ENCODE measurements at regions not wholly inside any gene's neighbourhood (a gene's known extent, or its start where the extent isn't known, plus 50 kb on each side); places are given as distances from the start of the nearest gene placed in this dataset.

DNA sequence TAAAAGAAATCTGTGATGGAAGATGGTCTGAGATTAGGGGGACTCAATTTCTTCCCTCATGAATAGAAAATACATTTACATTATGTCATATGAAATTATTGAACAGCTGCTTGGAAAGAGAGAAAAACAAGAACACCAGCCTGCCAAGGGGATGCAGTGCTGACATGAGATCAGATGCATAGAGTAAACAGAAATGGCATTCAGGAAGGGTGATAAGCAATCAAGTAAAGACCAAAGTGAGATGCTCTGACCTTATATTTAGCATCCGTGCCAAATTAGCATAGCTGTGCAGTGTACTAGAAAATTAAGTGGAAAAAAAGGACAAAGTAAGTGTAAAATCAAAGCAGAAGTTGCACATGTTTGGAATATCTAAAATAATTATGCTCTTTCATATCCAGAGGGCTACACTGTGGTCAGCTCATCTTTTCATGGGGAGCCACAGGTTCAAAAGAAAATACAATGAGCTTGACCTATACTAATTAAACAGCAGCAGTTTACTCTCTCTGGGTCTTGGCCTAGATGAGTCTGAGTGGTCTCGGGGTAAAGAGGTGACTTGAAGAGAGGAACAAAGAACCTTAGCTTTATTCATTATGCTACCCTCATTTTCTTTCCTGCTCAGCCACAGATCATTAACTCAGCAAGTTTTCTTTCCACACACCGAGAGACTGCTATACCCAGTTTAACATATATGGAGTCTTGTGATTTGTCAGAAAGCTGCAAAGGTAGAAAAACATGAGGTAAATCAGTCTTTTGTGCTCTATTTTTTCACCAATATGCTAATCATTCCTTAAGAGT is 359.4 kb upstream of the FOXG1 start:
- TF ChIP-seq, protein P1, sequence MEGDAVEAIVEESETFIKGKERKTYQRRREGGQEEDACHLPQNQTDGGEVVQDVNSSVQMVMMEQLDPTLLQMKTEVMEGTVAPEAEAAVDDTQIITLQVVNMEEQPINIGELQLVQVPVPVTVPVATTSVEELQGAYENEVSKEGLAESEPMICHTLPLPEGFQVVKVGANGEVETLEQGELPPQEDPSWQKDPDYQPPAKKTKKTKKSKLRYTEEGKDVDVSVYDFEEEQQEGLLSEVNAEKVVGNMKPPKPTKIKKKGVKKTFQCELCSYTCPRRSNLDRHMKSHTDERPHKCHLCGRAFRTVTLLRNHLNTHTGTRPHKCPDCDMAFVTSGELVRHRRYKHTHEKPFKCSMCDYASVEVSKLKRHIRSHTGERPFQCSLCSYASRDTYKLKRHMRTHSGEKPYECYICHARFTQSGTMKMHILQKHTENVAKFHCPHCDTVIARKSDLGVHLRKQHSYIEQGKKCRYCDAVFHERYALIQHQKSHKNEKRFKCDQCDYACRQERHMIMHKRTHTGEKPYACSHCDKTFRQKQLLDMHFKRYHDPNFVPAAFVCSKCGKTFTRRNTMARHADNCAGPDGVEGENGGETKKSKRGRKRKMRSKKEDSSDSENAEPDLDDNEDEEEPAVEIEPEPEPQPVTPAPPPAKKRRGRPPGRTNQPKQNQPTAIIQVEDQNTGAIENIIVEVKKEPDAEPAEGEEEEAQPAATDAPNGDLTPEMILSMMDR (IDR thresholded peaks at IDR 0.05), result no peak

DNA sequence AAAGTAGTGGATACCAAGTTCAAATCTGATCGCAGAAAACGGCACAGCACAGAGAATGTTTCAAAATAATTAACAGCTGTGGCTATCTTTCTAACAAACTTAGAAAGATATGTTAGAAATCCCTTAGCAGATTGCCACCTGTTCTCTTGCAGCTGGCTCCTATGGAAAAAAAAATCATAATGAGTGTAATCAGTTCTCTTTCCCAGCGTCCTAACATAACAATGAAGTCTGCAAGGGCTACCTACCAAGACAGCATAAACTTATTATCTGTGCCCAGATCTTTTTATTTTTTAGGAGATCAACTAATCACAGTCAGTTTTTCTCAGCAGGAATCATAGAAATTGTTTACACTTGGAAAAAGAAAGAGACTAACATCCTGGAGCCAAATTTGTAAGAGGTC is 358.6 kb upstream of the FOXG1 start:
- TF ChIP-seq, protein P1 (IDR thresholded peaks at IDR 0.05), result no peak

DNA sequence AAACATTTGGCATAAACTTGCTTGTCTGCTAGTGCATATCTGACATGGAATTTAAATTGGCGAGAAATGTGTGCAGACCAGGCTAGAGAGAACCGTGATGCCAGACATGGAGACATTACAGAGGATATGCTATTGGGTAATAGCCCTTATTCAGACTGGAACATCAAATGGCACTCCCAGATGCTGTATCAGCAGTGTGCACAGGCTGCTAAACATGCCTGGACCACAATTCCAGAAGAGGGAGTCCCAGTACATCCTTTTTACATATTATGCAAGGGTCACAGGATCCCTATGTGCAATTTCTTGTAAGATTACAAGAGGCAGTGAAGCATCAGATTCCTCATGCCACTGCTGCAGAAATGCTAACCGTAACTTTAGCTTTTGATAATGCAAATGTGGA is 354.5 kb upstream of the FOXG1 start:
- TF ChIP-seq, protein P1 (IDR thresholded peaks at IDR 0.05), result no peak

DNA sequence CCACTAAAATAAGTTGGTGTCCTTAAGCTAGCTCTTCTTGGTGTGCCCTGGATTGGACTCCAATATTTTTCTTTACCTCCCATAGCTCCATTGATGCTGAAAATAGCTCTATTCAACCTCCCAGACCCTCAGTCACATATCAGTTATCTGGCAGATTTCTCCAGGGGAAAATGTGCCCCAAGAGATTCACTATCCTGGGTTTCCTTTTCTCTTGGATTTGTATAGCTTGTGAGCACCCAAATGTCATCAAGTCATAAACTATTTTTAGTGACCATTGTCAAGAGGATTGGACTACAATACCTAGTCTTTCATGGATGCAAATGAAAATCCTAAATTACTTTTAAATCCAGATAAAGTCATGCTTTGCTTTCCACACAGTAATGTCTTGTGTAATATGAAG is 339.6 kb upstream of the FOXG1 start:
- TF ChIP-seq, protein P1 (IDR thresholded peaks at IDR 0.05), result no peak

DNA sequence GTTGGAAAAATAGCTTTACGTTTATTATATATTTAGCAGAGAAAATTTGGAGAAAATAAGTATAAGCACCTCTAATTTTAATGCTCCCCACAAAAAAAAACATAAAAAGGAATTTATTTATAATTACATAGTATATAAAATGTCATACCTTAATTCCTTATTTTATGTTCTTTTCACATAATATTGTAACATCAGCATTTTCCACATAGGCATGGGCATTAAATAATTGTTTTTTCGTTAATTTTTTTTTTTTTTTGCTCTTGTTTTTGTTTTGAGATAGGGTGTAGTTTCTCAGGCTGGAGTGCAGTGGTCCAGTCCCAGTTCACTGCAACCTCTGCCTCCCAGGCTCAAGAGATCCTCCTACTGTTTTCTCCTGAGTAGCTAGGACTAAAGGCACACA is 329.8 kb upstream of the FOXG1 start:
- TF ChIP-seq, protein P1 (IDR thresholded peaks at IDR 0.05), result no peak

DNA sequence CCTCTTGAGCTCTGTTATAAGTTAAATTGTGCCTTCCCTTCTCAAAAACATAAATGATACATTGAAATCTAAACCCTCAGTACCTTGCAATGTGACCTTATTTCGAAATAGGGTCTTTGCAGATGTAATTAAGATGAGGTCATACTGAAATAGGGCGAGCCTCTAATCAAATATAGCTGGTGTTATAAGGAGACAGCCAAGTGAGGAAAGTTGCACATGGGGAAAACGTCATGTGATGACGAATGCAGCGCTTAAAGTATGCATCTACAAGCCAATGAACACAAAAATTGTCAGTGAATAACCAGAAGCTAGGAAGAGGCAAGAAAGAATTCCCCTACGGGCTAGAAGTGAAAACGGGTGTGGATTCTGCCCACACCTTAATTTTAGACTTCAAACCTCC is 305.2 kb upstream of the FOXG1 start:
- TF ChIP-seq, protein P1 (IDR thresholded peaks at IDR 0.05), result no peak

DNA sequence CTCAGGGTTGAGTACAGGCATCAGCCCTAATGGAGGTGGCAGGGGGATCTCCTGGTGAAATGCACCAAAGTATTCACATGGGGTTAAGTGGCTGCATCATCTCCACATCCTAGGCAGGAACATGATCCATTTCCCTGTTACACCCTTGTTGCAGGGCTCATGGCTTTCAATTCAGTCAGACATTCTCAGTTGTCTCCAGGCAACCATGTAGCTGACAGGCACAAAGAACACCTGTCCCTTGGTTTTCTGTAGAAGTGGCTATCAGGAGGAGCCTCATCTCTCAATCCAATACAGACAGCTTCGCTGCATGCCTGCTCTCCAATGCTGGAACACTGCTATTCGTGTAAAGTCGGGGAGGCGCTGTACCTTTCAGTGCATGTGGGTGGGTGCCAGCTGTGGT is 299.0 kb upstream of the FOXG1 start:
- TF ChIP-seq, protein P1 (IDR thresholded peaks at IDR 0.05), result no peak

Data from LNCAP (cell line).